HG02870 (cell line): ENCODE measurements at regions not wholly inside any gene's neighbourhood (a gene's known extent, or its start where the extent isn't known, plus 50 kb on each side); places are given as distances from the start of the nearest gene placed in this dataset.
"Not testable (repeated sequence)": the region's sequence is repeated elsewhere in the genome, so short reads cannot be mapped to it uniquely, and the experiment has no call there.

ENCODE experiments used
- ATAC-seq: cut with Tn5 transposase; IDR thresholded peaks from one replicate; pipeline ENCODE4 v1.9.1; 2021; ENCODE audit warnings: mild to moderate bottlenecking, moderate library complexity; ENCODE audit not compliant: unreplicated experiment

DNA sequence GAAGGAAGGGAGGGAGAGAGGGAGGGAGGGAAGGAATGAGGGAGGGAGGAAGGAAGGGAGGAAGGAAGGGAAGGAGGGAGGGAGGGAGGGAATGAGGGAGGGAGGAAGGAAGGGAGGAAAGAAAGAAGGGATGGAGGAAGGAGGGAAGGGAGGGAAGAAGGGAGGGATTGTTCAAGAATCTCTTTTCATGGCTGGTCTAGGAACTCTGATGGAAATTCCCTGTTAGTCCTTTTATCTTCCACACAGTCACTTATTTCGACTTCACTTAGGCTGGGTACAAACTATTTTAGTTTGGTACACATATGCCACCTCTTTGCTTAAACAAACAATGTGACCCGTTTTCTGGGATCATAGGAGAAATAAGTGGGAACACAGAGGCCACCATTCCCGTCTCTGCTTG lies 435.6 kb upstream of the WWC1 start:
- no peak for ATAC-seq

DNA sequence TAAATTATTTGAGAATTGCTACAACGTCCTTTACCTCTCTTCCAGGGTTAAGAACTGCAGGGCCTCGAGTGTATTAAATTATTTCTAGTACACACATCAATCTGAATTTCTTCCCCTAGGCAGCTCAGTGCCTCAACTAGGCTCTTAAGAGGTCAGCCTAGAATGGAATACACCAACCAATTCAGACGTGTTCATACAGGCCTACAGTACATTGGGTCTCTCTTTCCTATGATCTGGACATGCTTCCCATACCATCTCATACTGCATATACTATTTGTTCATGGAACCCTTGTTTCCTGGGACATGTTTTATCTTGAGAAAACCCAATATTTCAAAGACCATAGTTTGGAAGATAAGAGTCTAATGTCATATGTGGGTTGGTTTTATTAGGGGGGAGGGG lies 434.1 kb upstream of the WWC1 start:
- no peak for ATAC-seq

DNA sequence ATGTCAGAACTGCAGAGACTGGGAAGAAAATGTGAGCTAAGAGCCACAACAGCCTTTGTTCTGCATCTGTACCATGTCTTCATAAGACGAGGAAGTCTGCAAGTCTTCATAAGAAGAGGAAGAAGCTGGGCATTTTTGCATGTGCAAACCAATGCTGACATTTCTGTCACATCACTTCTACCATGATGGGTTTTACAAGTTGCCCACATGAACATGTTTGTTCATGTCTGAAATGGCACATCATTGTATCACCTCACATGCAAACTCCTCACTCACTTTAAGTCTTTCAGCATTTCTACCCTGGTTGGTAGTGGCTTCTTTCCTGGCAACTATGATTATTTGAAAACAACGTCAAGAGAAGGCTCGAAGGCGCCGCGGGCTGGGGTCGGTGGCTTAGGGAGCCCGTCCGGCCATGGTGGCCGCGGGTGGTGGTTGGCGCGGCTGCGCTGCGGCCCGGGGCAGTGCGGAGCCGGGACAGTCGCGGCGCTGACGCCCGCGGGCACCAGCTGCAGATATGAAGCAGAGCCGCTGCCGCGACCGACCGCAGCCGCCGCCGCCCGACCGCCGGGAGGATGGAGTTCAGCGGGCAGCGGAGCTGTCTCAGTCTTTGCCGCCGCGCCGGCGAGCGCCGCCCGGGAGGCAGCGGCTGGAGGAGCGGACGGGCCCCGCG lies 433.1 kb upstream of the WWC1 start:
- not testable (repeated sequence) for ATAC-seq

DNA sequence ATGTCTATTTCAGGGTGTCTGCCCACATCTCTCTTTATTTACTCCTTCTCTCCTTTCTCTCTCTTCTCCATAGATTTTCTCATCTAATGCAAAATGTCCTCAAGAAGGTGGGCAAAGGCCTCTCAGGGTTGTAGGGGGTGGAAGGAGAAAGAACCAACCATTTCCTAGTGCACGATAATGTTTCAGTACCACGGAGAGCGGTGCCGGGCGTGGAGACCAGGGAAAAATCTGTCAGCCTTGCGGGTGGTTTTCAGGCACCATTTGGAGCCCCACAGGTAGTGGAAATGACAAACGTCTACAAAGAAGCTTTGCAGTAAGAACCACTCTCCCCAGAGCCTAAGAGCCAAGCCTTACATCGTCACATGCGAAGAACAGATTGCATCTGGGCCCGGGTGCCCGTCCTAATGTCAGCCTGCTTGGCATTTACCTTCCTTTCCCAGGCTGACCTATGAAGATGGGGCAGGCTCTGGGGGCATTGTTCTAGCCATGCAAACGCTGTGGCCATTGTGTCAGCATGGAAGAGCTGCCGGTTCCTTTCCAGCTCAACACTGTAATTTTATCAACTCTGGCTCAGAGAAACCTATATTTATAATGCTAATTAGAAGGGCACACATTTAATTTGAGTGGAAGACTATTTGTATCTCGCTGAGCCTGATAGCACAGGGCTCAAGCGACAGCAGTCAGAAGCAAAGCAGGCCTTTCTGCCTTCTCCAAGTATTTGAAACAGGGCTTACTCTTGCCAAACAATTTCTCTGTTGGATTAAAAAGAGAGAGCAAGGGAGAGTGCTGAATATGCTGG lies 430.1 kb upstream of the WWC1 start:
- no peak for ATAC-seq

DNA sequence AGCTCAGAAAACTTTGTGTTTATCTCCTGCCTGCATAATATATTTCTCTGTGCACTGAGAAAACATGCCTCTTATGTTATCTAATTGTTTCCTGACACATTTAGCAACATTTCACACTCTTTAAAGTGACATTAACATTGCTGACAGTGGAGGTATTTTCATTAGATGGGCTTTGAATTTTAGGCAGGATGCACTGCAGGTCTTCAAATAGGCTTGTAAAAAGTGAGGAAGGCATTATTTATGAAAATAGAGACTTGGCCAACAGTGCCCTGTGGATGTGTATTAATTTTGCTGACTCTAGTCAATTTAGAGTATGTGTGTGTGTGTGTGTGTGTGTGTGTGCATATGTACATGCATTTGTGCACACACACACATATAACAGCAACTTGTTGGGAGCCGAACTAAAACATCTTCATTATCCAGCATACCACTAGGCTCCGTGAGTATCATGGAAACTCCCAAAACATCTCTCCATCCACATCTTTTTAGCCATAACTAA lies 429.5 kb upstream of the WWC1 start:
- ATAC-seq, result no peak

DNA sequence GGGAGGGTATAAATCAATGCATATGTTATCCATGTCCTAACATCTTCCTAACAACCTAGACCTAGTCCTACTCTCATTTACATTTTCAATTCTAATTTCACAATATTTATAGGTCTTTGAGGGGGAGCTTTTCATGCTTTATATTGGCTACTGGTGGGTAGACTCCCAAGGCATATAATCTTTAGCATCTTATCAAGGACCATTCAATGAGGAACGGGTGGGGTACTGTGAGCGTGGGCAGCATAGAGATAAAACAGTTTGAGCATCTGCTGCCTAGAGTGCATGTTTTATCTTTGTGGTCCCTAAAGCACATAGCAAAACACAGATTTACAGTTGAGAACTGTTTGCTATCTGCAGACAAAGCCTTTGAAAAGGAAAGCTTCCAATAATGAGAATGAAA lies 427.6 kb upstream of the WWC1 start:
- ATAC-seq, result no peak

DNA sequence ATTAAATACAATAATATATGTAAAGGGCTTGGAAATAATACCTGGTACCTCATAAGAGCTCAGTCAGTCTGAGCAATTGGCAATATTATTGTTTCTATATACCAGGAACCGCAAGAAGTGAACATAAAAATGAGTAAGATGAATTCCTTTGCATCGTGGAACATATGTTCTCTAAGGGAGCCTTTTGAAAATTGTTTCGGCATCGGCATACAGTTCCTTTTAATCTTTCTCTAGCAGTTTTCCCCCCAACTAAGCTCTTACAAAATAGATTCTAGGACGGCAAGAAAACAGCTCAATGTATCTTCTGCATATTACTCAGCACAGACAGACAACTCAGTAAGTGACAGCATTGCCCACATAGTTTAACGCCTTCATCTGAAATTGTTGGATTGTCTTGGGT lies 426.6 kb upstream of the WWC1 start:
- no peak for ATAC-seq

DNA sequence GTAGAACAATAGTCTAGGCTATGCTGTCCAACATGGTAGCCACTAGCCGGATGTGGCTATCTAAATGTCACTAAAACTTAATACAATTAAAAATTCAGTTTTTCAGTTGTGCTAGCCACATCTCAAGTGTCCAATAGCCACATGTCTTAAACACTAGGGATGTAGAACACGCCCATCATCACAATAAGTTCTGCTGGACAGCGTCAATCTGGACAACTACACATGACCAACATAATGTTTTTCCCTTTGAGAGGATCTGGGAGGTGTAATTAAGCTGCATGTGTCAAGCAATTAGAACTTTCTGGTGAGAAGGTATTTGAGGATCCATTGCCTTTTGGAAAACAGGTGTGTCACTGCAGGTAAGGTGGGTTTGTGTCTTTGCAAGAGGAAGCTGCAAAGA lies 424.6 kb upstream of the WWC1 start:
- ATAC-seq, result no peak

DNA sequence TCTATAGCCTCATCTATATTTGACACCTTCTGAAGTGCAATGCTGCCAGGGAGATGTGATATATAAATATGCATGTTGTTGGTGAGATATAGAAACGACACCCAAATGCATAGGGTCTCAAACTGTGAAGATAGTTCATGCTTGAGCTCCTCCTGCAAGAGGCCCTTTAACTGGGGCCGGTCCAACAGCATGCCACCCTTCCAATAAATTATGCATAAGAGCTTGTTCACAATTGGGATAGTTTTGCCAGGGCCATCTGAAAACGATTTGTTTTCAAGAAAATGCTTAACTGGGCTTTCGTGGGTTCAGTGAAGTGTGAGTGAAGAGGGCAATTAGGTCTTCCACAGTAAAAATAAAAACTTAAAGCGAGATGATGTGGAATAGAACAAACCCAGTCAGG lies 424.2 kb upstream of the WWC1 start:
- ATAC-seq, result no peak

DNA sequence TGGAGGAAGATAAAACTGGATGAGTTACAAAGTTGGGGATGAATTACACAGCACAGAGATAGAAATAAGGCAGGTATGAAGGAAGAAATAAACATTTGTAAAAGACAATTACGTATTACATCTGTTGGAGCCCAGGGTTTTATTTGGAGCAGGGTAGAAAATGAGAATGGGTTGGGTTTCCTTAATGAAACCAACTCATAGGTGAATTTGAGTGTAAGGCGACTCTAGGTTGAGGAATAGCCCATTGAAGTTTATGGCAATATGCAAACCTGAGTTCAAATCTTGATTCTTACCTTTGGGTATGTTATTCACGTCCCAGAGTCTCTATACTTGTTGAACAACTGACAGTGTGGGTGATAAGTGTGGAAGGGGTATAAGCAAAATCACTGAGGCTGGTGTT lies 422.3 kb upstream of the WWC1 start:
- no peak for ATAC-seq

DNA sequence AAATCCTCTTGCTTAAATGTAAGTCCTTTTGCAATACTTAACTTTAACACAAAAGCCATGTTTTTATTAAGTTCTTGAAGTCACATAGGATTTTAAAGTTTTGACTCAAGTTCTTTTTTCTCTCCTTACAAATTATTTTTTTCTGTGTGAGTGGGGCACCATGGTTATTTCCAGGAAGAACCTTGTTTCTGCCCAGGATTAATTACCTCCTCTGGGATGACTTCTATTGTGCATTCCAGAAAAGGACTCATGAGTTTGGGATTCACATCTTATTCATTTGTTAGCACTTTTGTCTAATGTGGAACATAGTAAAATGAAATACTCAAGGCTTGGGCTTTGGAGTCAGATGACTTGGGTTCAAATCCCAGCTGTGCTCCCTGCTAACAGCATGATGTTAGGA lies 421.4 kb upstream of the WWC1 start:
- ATAC-seq, result no peak

DNA sequence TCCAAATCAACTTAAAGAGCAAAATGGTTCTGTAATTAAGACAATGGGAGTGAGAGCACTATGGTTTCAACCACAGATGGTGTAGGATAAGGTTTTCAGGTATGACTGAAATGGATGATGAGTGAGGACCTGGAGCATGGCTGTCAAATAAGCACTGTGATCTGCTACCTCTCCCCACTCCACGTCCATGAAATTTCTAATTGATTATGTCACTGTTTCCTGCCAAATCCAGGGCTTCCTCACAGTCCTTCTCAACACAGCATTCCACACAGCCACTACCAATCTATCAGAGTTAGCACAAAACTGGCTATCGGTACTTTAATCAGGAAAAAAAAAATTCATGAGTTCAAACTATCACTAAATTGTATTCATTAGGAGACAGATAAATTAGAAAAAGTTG lies 420.4 kb upstream of the WWC1 start:
- no peak for ATAC-seq

DNA sequence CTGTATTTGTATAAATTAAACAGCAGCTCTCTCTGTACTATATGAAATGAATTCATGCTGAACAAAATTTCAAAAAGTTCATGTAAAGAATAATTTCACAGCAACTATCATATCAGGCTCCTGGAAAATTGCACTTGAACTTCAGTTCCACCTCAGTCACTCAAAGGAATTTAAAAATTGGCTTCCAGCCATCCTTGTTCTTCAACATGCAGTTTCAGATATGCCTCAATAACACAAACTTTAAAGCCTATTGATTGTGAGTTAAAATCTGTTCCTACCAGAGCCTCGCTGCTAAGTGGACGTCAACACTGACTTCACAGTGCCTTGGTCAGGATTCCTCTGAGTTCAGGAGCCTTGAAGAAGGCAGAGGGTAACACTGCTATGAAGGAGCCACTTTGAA lies 418.7 kb upstream of the WWC1 start:
- no peak for ATAC-seq

DNA sequence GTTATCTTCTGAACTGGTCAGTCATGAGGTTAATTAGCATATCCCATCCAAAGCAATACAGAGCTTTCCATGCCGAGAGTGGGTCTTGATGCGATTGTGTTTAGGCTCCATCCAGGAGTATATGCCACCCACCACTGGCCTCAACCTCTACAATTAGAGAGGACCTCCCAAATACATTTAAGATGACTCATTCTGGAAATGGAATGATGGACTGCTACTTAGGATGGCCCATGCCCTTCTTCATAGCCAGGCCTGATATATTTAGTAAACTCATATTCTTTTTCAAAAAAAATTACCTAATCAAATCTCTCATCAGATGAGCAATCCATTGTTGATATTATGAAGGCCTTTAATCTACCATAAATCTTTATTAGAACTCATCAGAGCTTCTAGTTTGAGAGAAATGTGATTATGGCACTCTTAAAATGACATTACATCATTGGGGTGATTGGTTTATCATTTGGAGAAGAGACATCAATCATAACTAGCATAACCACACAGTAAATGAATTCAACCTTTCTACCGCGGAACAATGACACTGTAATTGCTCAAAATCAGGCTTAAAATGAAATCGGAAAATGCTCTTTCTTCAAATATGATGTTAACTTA lies 414.2 kb upstream of the WWC1 start:
- ATAC-seq, result no peak

DNA sequence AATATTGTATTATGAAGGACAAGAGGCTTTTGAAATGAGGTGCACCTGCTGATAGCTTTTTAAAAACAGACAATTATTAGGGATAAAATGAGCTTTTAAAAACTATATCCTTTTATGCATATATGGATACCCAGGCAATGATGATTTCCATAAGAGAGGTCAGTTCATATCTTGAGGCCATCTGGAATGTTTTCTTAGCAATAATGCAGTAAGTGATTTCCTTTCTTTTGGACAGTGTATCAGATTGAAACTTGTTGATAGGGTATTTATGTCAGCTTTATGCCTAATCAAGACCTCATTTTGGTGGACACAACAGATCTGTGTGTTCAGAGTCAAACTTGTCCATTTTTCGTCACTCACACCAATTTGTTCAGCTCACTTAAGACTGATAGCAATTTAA lies 413.5 kb upstream of the WWC1 start:
- no peak for ATAC-seq

DNA sequence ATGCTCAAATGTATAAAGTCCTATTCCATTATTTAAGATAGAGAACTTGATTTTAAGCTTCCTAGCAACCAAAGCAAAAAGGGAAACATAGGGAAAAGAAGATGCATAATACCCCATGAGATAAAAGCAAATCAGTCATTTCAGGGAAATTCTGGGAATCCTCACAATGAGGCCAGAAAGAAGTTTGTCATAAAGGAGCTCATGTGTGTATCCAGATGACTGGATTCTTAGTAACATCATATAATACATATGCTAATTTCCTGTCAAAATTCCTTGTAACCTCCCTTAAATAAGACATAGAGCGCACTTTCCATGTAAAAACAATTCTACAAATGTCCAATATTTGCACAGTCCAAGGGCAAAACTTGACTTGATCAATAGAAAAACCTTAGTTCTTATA lies 411.0 kb upstream of the WWC1 start:
- ATAC-seq, result no peak

DNA sequence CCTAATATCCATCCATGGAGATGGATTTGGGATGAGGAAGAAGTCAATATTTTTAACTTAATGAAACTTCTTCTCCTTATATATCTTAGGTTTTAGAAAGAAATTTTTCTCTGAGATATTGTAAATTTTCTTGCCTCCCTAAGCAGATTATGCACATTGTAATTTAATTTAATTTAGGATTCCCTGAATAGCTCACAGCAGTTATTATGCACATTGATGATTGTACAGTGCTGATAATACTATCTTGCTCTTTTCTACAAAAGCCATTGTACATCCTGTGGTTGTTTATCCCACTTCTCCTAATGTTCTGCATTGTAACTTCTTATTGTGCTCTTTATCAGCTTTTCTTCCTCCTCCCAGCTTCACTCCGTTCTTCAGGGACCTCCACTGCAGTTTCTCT lies 410.4 kb upstream of the WWC1 start:
- ATAC-seq, result no peak

DNA sequence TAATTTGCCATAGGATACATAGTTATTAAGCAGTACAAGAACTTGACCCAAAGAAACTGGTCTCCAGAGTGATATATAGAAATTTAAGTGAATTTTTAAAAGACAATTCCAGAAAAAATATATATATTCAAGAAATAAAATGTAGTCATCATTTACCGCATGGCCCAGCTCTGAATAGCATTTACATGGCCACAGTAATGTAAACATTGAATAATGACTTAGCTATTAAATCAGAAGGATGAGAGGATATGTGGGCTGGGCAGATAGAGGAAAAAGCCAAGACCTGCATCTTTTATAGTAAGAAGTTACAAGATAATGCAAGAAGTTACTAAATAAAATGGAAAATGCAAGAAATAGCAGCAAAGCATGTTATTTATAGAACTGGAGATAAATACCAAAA lies 405.2 kb upstream of the WWC1 start:
- ATAC-seq, result no peak

DNA sequence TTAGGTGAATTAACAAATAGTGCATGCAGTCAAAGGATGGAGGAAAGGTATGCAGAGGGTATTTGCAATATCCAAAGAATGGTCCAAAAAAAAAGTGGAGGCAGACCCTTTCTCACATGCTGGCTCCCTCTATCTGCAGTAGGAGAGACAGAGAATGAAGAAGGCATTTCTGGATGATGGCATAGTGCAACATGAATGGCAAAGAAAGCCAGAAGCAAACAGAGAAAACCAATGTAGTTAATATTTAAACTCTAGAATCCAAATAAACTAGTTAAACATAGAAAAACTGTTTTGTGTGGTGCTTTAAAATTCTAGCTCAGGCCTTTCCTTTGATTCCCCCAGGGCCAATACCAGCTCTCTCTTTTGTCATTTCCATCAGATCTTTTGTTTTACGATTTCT lies 403.1 kb upstream of the WWC1 start:
- no peak for ATAC-seq

DNA sequence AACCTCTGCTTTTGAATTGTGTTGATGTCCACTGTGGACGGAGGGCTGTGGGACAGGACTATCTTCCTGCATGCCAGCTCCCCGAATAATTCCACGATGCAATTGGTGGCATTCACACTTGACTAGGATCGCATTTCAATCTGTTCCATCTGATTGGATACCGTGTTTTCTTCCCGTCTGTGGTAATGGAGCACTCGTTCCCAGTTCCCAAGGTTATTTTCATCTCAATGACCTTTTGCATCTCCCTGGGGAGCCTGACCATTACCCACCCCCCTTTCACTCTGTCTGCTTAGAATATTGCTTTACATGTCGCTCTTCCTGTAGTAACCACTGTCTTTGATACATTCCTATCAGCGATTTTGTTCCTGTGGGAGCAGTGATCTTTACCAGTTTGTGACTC lies 402.2 kb upstream of the WWC1 start:
- ATAC-seq, result no peak

DNA sequence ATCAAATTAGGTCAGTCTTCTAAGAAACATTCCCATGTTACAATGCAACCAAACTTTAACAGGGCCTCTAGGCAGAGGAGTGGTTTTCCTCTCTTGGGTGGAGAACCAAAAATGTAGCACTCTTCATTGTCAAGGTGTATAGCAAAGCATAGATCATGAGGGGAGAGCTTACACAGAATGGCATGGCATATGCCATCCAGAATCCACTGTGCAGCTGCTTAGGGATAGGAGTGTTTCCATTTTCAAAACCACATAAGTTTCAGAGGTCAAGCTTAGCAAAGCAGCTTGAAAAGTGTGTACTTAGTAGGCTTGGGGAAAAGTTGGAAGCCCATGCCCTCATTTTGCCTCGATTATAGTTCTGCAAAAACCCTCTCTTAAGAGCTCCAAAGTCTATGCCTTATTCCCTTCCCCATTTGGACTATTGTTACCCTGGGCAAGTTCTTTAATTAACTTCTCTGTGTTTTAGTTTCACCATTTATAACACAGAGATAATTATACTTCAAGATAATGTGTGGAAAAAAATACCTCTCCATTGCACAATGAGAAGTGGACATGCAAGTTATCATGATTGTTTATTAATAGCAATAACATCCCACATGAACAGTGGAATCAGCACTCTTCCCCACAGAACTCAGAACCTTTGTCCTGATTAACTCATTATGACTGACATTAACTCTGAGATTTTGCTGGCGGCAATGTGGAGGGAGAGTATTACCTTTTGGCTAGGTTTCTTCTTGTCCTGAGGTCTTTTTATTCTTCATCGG lies 398.9 kb upstream of the WWC1 start:
- no peak for ATAC-seq
